Mammary epithelial cell (primary cell): ENCODE measurements at regions not wholly inside any gene's neighbourhood (a gene's known extent, or its start where the extent isn't known, plus 50 kb on each side); places are given as distances from the start of the nearest gene placed in this dataset.

Source experiments
- CTCF ChIP-seq, 2 donors: IDR thresholded peaks in 1 of 2; conservative IDR thresholded peaks in 1 of 2; 2 replicates each; pipeline ENCODE4 v1.5.1; 2011 to 2012; ENCODE audit warnings: inconsistent platforms in 2 of 2, low read length in 2 of 2, mild to moderate bottlenecking in 2 of 2, control low read depth in 1 of 2, low read depth in 1 of 2; ENCODE audit not compliant: insufficient read depth in 1 of 2; ENCODE audit errors: extremely low read depth in 1 of 2
- EZH2 ChIP-seq: IDR thresholded peaks from 2 replicates; pipeline ENCODE4 v1.6.1; 2012; ENCODE audit warnings: low read length, inconsistent platforms, borderline replicate concordance

- TF ChIP-seq CTCF (conservative IDR thresholded peaks at IDR 0.05 in 1 of 2, IDR thresholded peaks at IDR 0.05 in 1 of 2; ENCODE audit: extremely low read depth in 1 of 2, insufficient read depth in 1 of 2, low read depth in 1 of 2, low read length in 2 of 2) (no peak), EZH2 (no peak)
These were observed 1781.7 kb upstream of the PCDH10 start for GRCh38 chr4:131367441-131367840.
